ENCODE measurements at regions not wholly inside any gene's neighbourhood (a gene's known extent, or its start where the extent isn't known, plus 50 kb on each side); places are given as distances from the start of the nearest gene placed in this dataset.

- TF ChIP-seq MAX (IDR thresholded peaks at IDR 0.05): no peak
- no peak for TF ChIP-seq CBX3 (IDR thresholded peaks at IDR 0.05; ENCODE audit: low read depth)
- no peak for TF ChIP-seq POLR2AphosphoS5 (IDR thresholded peaks at IDR 0.05; ENCODE audit: low read depth, low read length)
- no peak for TF ChIP-seq ELF1 (IDR thresholded peaks at IDR 0.05; ENCODE audit: borderline replicate concordance, low read depth)
- no peak for TF ChIP-seq CEBPB (IDR thresholded peaks at IDR 0.05; ENCODE audit: low read depth)
- no peak for TF ChIP-seq SP1 (IDR thresholded peaks at IDR 0.05; ENCODE audit: low read depth)
- TF ChIP-seq FOSL1 (IDR thresholded peaks at IDR 0.05; ENCODE audit: low read depth): no peak
- TF ChIP-seq ZNF274 (IDR thresholded peaks at IDR 0.05; ENCODE audit: low read depth, low read length): no peak
- no peak for TF ChIP-seq REST (IDR thresholded peaks at IDR 0.05; ENCODE audit: low read depth)
- no peak for TF ChIP-seq ATF3 (IDR thresholded peaks at IDR 0.05)
- no peak for TF ChIP-seq EZH2phosphoT487 (IDR thresholded peaks at IDR 0.05; ENCODE audit: borderline replicate concordance)
- no peak for TF ChIP-seq SIN3A (IDR thresholded peaks at IDR 0.05; ENCODE audit: low read depth)
- no peak for TF ChIP-seq RAD21 (IDR thresholded peaks at IDR 0.05; ENCODE audit: low read depth)
- intact Hi-C loops (cut with micrococcal nuclease): no loop called here
Measured at GRCh38 chr9:84471816-84472215, 131.3 kb upstream of the SLC28A3 start.

More at GRCh38 chr9:84471816-84472215, 131.3 kb upstream of the SLC28A3 start:
- H3K9me2 ChIP-seq (ENCODE audit: insufficient read depth): no peaks in the 10 kb centered on the region
- H3K4me3 ChIP-seq (replicated peaks in 1 of 2; ENCODE audit: low read depth in 1 of 2, low read length in 2 of 2): no peak overlapping the region
- H3K36me3 ChIP-seq (ENCODE audit: control insufficient read depth in 1 of 2, insufficient read depth in 2 of 2, low read length in 2 of 2): no peaks in the 10 kb centered on the region
- no peaks in the 10 kb centered on the region for H3K4me1 ChIP-seq (ENCODE audit: control insufficient read depth in 1 of 2, insufficient read depth in 2 of 2, low read length in 2 of 2)
- H4K20me1 ChIP-seq (ENCODE audit: insufficient read depth): no peaks in the 10 kb centered on the region
- no peaks in the 10 kb centered on the region for H3K79me2 ChIP-seq (ENCODE audit: insufficient read depth, low read length)
- CTCF ChIA-PET: no interaction called here
- no TSS peak for BruUV-seq (replicated peaks)
- H3K9me3 ChIP-seq (ENCODE audit: control insufficient read depth in 1 of 2, insufficient read depth in 1 of 2, low read depth in 1 of 2, low read length in 2 of 2): no peaks in the 10 kb centered on the region; a peak in 1 of 4 replicates
- no peak overlapping the region for H3K4me2 ChIP-seq (ENCODE audit: low read length)
- H3K9ac ChIP-seq (ENCODE audit: low read length): no peak overlapping the region
- H3K27me3 ChIP-seq (ENCODE audit: insufficient read depth, low read length): no peaks in the 10 kb centered on the region
- no peak for ATAC-seq
- H2AFZ ChIP-seq (ENCODE audit: low read depth, low read length, poor library complexity, severe bottlenecking): no peak overlapping the region
- H3K27ac ChIP-seq (ENCODE audit: low read depth, low read length): no peak overlapping the region
- RAD21 ChIA-PET (ENCODE audit: low non-redundant PET in 1 of 2, low total read pairs in 2 of 2, uncharacterized antibody in 2 of 2, unreplicated experiment in 2 of 2): no interaction called here
- POLR2A ChIA-PET: no interaction called here
- DNase-seq (ENCODE audit: low read depth, low spot score): no peak

All from HCT116 (cell line).